ENCODE measurements at regions not wholly inside any gene's neighbourhood (a gene's known extent, or its start where the extent isn't known, plus 50 kb on each side); places are given as distances from the start of the nearest gene placed in this dataset.
A peak's percentile ranks its signal among the peaks of the same experiment; 100 is the strongest.
"Not testable (repeated sequence)": the region's sequence is repeated elsewhere in the genome, so short reads cannot be mapped to it uniquely, and the experiment has no call there.

GRCh38 chr21:17201741-17202260 lies 311.0 kb upstream of the CXADR start:
- DNase-seq = no peak

GRCh38 chr21:17214801-17215200 lies 298.0 kb upstream of the CXADR start:
- DNase-seq = no peak

GRCh38 chr21:17219050-17219449 lies 293.8 kb upstream of the CXADR start:
- not testable (repeated sequence) for DNase-seq

GRCh38 chr21:17231124-17231523 lies 281.7 kb upstream of the CXADR start:
- DNase-seq = no peak

- peak in 7 of 58 donors; percentile 1 to 22 (median 5) for DNase-seq
These were observed 281.1 kb upstream of the CXADR start for GRCh38 chr21:17231771-17232170.

GRCh38 chr21:17238468-17238867 lies 274.4 kb upstream of the CXADR start:
- DNase-seq = no peak

- no peak for DNase-seq
These were observed 262.0 kb upstream of the CXADR start for GRCh38 chr21:17250778-17251241.

GRCh38 chr21:17257784-17258183 lies 255.1 kb upstream of the CXADR start:
- DNase-seq = no peak

GRCh38 chr21:17264182-17264581 lies 248.7 kb upstream of the CXADR start:
- no peak for DNase-seq

- DNase-seq = no peak
These were observed 243.1 kb upstream of the CXADR start for GRCh38 chr21:17269760-17270159.

GRCh38 chr21:17270229-17270628 lies 242.6 kb upstream of the CXADR start:
- DNase-seq = peak in 28 of 58 donors; percentile 1 to 69 (median 16)

- no peak for DNase-seq
These were observed 233.2 kb upstream of the CXADR start for GRCh38 chr21:17279663-17280062.

- DNase-seq = not testable (repeated sequence)
These were observed 219.8 kb upstream of the CXADR start for GRCh38 chr21:17293016-17293562.

GRCh38 chr21:17295997-17296396 lies 216.8 kb upstream of the CXADR start:
- DNase-seq = no peak

GRCh38 chr21:17299576-17299975 lies 213.3 kb upstream of the CXADR start:
- DNase-seq = not testable (repeated sequence)

- not testable (repeated sequence) for DNase-seq
These were observed 185.1 kb upstream of the CXADR start for GRCh38 chr21:17327715-17328114.

GRCh38 chr21:17334484-17334883 lies 178.4 kb upstream of the CXADR start:
- no peak for DNase-seq

GRCh38 chr21:17340081-17340480 lies 172.8 kb upstream of the CXADR start:
- no peak for DNase-seq

GRCh38 chr21:17343055-17343454 lies 169.8 kb upstream of the CXADR start:
- DNase-seq = no peak

- DNase-seq = no peak
These were observed 164.5 kb upstream of the CXADR start for GRCh38 chr21:17348357-17348756.

GRCh38 chr21:17348849-17349248 lies 164.0 kb upstream of the CXADR start:
- DNase-seq = no peak

GRCh38 chr21:17351766-17352165 lies 161.1 kb upstream of the CXADR start:
- DNase-seq = no peak

GRCh38 chr21:17352996-17353655 lies 159.7 kb upstream of the CXADR start:
- DNase-seq = no peak
